ENCODE measurements at regions not wholly inside any gene's neighbourhood (a gene's known extent, or its start where the extent isn't known, plus 50 kb on each side); places are given as distances from the start of the nearest gene placed in this dataset.

GRCh38 chr2:7373156-7373555 is 455.9 kb downstream of the RNF144A start:
- TF ChIP-seq POLR2A (IDR thresholded peaks at IDR 0.05) (no peak), CTCF (IDR thresholded peaks at IDR 0.05 in 4 of 5, conservative IDR thresholded peaks at IDR 0.05 in 1 of 5) (no peak)
